ENCODE measurements at regions not wholly inside any gene's neighbourhood (a gene's known extent, or its start where the extent isn't known, plus 50 kb on each side); places are given as distances from the start of the nearest gene placed in this dataset.

DNA sequence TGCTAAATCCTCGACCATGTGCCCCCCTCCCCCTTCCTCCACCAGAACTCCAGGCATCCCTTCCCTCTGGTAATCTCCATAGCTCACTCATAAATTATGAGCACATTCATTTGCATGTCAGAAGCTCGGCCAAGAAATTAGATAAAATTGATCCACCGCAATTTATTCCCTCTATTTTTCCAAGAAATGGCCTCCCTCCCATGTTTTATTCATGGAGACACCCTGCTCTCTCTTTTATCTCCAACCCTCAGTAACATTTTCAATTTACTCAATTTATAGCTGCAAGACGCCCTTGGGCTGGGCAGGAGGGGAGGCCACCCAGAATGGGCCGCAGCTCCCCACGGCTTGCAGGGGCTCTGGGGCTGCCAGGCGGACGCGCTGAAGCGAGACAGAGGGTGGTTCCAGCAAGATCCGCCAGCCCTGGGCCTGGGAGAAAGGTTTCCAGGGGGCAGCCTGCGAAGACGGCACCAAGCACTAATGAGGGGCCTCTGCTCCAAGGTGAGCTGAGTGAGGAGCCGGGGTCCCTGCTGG, 54.7 kb upstream of the ZNF423 start:
- Histone ChIP-seq H3K4me1 (ENCODE audit: low read depth) (no peaks in the 10 kb centered on the region), H3K27ac (no peak overlapping the region), H3K27me3 (no peaks in the 10 kb centered on the region), H3K9me3 (ENCODE audit: low read depth) (no peaks in the 10 kb centered on the region), H3K4me3 (no peak overlapping the region), H3K36me3 (no peaks in the 10 kb centered on the region)
- no peak for DNase-seq (ENCODE audit: low read depth in 1 of 2, low spot score in 1 of 2)
- TF ChIP-seq, protein P1, sequence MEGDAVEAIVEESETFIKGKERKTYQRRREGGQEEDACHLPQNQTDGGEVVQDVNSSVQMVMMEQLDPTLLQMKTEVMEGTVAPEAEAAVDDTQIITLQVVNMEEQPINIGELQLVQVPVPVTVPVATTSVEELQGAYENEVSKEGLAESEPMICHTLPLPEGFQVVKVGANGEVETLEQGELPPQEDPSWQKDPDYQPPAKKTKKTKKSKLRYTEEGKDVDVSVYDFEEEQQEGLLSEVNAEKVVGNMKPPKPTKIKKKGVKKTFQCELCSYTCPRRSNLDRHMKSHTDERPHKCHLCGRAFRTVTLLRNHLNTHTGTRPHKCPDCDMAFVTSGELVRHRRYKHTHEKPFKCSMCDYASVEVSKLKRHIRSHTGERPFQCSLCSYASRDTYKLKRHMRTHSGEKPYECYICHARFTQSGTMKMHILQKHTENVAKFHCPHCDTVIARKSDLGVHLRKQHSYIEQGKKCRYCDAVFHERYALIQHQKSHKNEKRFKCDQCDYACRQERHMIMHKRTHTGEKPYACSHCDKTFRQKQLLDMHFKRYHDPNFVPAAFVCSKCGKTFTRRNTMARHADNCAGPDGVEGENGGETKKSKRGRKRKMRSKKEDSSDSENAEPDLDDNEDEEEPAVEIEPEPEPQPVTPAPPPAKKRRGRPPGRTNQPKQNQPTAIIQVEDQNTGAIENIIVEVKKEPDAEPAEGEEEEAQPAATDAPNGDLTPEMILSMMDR (IDR thresholded peaks at IDR 0.05; ENCODE audit: low read depth, low read length) = no peak

DNA sequence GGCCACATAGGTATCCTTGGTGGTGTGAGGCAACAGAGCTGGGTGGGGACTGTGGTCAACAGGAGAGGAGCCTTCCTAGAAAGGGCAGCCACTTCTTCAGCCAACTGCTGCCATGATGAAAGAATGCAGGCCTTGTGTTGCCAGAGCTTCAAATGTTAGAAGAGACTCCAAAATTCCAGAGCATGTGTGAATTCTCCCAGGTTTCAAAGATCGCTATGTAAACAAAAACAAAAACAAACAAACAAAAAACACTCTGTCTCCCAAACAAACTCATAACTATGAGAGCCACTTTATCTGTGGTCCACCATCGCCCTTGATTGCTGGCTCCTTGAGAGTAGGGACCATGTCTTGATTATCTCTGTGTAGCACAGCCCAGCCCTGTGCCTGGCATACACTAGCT, 55.5 kb upstream of the ZNF423 start:
- H3K4me1 ChIP-seq (ENCODE audit: low read depth) = no peaks in the 10 kb centered on the region
- no peaks in the 10 kb centered on the region for H3K27me3 ChIP-seq
- no peaks in the 10 kb centered on the region for H3K9me3 ChIP-seq (ENCODE audit: low read depth)
- no peak for DNase-seq (ENCODE audit: low read depth in 1 of 2, low spot score in 1 of 2)
- no peak overlapping the region for H3K27ac ChIP-seq
- no peak overlapping the region for H3K4me3 ChIP-seq
- H3K36me3 ChIP-seq = no peaks in the 10 kb centered on the region
- TF ChIP-seq, protein P1 (IDR thresholded peaks at IDR 0.05; ENCODE audit: low read depth, low read length) = no peak

DNA sequence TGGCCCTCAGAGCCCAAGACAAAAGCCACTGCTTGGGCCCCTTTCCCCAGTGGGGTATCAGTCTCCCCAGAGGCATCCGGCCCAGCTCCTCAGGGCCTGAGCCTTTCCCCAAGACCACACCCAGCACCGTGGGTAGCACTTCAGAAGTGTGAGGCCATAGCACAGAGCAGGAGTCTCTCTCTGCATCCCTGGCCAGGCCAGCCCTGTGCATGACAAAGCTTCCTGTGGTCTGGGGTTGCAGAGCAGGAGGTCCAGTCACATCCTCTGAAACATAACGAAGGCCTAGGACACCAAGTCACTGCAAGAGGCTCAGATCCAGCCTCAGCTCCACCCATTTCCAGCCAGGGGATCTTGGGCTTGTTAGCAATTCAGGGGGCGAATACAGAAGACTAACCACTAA, 56.8 kb upstream of the ZNF423 start:
- no peaks in the 10 kb centered on the region for H3K4me1 ChIP-seq (ENCODE audit: low read depth)
- H3K27ac ChIP-seq = no peak overlapping the region

DNA sequence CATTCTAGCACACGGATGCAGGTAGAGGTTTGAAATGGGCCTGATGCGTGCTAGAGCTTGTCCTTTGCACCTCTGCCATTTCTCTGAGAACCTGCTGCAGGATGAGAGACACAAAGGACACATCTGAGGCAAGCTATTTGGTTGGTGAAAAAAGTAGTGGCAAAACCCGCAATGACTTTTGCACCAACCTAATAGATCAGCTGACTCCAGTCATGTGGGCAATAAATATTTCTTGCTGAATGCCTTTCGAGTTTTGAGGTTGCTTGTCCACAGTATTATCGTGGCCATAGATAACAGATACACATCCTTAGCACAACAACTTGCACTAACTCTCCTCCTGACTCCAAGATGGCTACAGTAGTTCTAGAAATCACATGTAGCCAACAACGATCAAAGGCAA, 57.8 kb upstream of the ZNF423 start:
- DNase-seq (ENCODE audit: low read depth in 1 of 2, low spot score in 1 of 2) = no peak
- TF ChIP-seq, protein P1 (IDR thresholded peaks at IDR 0.05; ENCODE audit: low read depth, low read length) = no peak
- no peaks in the 10 kb centered on the region for H3K9me3 ChIP-seq (ENCODE audit: low read depth)
- H3K4me3 ChIP-seq = no peak overlapping the region
- no peaks in the 10 kb centered on the region for H3K4me1 ChIP-seq (ENCODE audit: low read depth)
- no peak overlapping the region for H3K27ac ChIP-seq
- no peaks in the 10 kb centered on the region for H3K36me3 ChIP-seq
- no peaks in the 10 kb centered on the region for H3K27me3 ChIP-seq

More for the DNA sequence above, 56.8 kb upstream of the ZNF423 start:
- TF ChIP-seq, protein P1 (IDR thresholded peaks at IDR 0.05; ENCODE audit: low read depth, low read length) = no peak
- Histone ChIP-seq H3K36me3 (no peaks in the 10 kb centered on the region), H3K27me3 (no peaks in the 10 kb centered on the region), H3K4me3 (no peak overlapping the region), H3K9me3 (ENCODE audit: low read depth) (no peaks in the 10 kb centered on the region)
- no peak for DNase-seq (ENCODE audit: low read depth in 1 of 2, low spot score in 1 of 2)

DNA sequence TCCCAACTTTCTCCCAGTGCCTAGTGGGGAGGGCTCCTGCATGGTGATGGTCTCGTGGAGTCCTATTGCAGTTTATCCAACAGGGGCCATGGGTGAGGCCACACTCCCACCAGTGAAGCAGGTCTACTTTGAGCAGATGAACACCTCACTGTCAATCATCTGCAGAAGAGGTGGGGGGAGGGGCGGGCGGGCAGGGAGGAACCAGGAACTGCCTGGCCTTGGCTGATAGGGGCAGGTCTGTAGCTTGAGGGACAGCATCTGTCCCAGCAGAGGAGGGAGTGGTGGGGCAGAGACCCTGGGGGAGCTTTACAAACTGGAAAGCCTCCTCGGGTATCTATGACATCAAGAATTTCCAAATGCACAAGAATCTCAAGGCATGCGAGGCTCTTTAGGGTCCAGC, 58.7 kb upstream of the ZNF423 start:
- no peak for DNase-seq (ENCODE audit: low read depth in 1 of 2, low spot score in 1 of 2)
- Histone ChIP-seq H3K4me1 (ENCODE audit: low read depth) (no peaks in the 10 kb centered on the region), H3K4me3 (no peak overlapping the region), H3K27ac (no peak overlapping the region), H3K36me3 (no peaks in the 10 kb centered on the region), H3K9me3 (ENCODE audit: low read depth) (no peaks in the 10 kb centered on the region), H3K27me3 (no peaks in the 10 kb centered on the region)
- TF ChIP-seq, protein P1 (IDR thresholded peaks at IDR 0.05; ENCODE audit: low read depth, low read length) = no peak

DNA sequence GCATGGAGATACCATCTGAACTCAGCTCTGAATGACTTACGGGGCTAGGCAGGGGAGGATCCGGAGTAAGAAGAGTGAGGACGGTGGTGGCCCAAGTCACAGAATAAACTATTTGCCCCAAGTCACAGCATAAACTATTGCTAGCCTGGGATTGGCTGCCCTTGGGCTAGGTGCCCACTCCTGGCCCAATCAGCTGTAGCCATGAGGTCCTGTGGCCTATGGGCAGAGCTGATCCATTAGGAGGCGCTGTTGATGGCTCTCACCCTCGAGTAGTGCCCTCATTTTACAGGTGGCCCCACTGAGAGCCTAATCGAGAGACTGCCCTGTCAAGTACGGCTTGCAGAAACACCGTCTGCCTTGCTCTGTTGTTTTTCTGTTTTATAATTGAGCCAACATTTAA, 62.3 kb upstream of the ZNF423 start:
- Histone ChIP-seq H3K4me3 (no peak overlapping the region), H3K27ac (no peak overlapping the region), H3K27me3 (no peaks in the 10 kb centered on the region), H3K36me3 (no peaks in the 10 kb centered on the region), H3K4me1 (ENCODE audit: low read depth) (no peaks in the 10 kb centered on the region), H3K9me3 (ENCODE audit: low read depth) (no peaks in the 10 kb centered on the region)
- TF ChIP-seq, protein P1 (IDR thresholded peaks at IDR 0.05; ENCODE audit: low read depth, low read length) = no peak
- no peak for DNase-seq (ENCODE audit: low read depth in 1 of 2, low spot score in 1 of 2)

All from cardiac muscle cell (in vitro differentiated cells and primary cell).